Testis (tissue), 2 donors: ENCODE measurements at regions not wholly inside any gene's neighbourhood (a gene's known extent, or its start where the extent isn't known, plus 50 kb on each side); places are given as distances from the start of the nearest gene placed in this dataset.

ENCODE experiments used
- POLR2A ChIP-seq: fragments of 450-650 bp; IDR thresholded peaks from one replicate; pipeline ENCODE4 v1.6.1; 2017; ENCODE audit warnings: antibody characterized with exemption, mild to moderate bottlenecking, moderate library complexity
- TF ChIP-seq, protein P1 (sequence below), 3 experiments: fragments of 450-650 bp in 2 of 3; fragments of 200-600 bp in 1 of 3; sonication (generic) in 1 of 3; IDR thresholded peaks; one replicate each; pipeline ENCODE4 v1.5.1; 2016 to 2019; ENCODE audit warnings: antibody characterized with exemption in 3 of 3, mild to moderate bottlenecking in 2 of 3, moderate library complexity in 1 of 3

- TF ChIP-seq, protein P1, sequence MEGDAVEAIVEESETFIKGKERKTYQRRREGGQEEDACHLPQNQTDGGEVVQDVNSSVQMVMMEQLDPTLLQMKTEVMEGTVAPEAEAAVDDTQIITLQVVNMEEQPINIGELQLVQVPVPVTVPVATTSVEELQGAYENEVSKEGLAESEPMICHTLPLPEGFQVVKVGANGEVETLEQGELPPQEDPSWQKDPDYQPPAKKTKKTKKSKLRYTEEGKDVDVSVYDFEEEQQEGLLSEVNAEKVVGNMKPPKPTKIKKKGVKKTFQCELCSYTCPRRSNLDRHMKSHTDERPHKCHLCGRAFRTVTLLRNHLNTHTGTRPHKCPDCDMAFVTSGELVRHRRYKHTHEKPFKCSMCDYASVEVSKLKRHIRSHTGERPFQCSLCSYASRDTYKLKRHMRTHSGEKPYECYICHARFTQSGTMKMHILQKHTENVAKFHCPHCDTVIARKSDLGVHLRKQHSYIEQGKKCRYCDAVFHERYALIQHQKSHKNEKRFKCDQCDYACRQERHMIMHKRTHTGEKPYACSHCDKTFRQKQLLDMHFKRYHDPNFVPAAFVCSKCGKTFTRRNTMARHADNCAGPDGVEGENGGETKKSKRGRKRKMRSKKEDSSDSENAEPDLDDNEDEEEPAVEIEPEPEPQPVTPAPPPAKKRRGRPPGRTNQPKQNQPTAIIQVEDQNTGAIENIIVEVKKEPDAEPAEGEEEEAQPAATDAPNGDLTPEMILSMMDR (IDR thresholded peaks at IDR 0.05), result no peak
- no peak for TF ChIP-seq POLR2A
Observed at GRCh38 chr22:22698263-22698750, 53.9 kb downstream of the GGTLC2 start.
